Sigmoid colon (tissue), 6 donors: ENCODE measurements at regions not wholly inside any gene's neighbourhood (a gene's known extent, or its start where the extent isn't known, plus 50 kb on each side); places are given as distances from the start of the nearest gene placed in this dataset.

Source experiments
- DNase-seq: peaks from one replicate; pipeline ENCODE4 v3.0.0-alpha.2; 2019
- H3K27ac ChIP-seq, 4 donors: fragments of 200-600 bp; sonication (generic); one replicate each; pipeline ENCODE4 v1.5.1; 2016 to 2019; ENCODE audit warnings: mild to moderate bottlenecking in 1 of 4
- H3K27me3 ChIP-seq, 3 donors: fragments of 200-600 bp; sonication (generic); one replicate each; pipeline ENCODE4 v1.5.1; 2019; ENCODE audit warnings: mild to moderate bottlenecking in 1 of 3
- H3K36me3 ChIP-seq, 4 donors: fragments of 200-600 bp; sonication (generic); one replicate each; pipeline ENCODE4 v1.5.1; 2016 to 2019
- H3K4me1 ChIP-seq, 4 donors: fragments of 200-600 bp; sonication (generic); one replicate each; pipeline ENCODE4 v1.5.1; 2017 to 2019
- H3K4me3 ChIP-seq, 4 donors: fragments of 200-600 bp; sonication (generic); one replicate each; pipeline ENCODE4 v1.5.1; 2017 to 2019; ENCODE audit warnings: mild to moderate bottlenecking in 2 of 4, moderate library complexity in 1 of 4
- H3K9me3 ChIP-seq, 4 donors: fragments of 200-600 bp in 3 of 4; sonication (generic) in 3 of 4; one replicate each; pipeline versions ENCODE4 v1.5.1 to v1.6.1; 2013 to 2019
- CTCF ChIP-seq, 4 experiments: fragments of 450-650 bp in 3 of 4; fragments of 200-600 bp in 1 of 4; IDR thresholded peaks; one replicate each; pipeline ENCODE4 v1.5.1; 2016 to 2019; ENCODE audit warnings: antibody characterized with exemption in 4 of 4, mild to moderate bottlenecking in 3 of 4, moderate library complexity in 2 of 4
- EP300 ChIP-seq, 4 donors: sonication (generic); formaldehyde crosslinking; IDR thresholded peaks; one replicate each; pipeline ENCODE4 v1.6.1; 2017; ENCODE audit warnings: antibody characterized with exemption in 4 of 4
- POLR2A ChIP-seq, 2 donors: fragments of 450-650 bp; IDR thresholded peaks; one replicate each; pipeline ENCODE4 v1.6.1; 2016; ENCODE audit warnings: antibody characterized with exemption in 2 of 2, mild to moderate bottlenecking in 2 of 2, moderate library complexity in 2 of 2
- POLR2AphosphoS5 ChIP-seq, 4 donors: sonication (generic); formaldehyde crosslinking; IDR thresholded peaks; one replicate each; pipeline ENCODE4 v1.6.1; 2017; ENCODE audit warnings: antibody characterized with exemption in 4 of 4
- WGBS, 2 donors: extraction: QIAGEN DNeasy Blood & Tissue Kit; methylation state at CpG; one replicate each; pipeline ENCODE4 v1.1.7; 2013; 5-methylcytosine and 5-hydroxymethylcytosine counted together
- intact Hi-C: fragments of 100-400 bp; cut with DNase I; formaldehyde crosslinking; loops from one replicate; pipeline ENCODE4 v1.15.1; 2023
- donor health status: healthy with polysubstance abuse.
- donor health status: healthy.

DNA sequence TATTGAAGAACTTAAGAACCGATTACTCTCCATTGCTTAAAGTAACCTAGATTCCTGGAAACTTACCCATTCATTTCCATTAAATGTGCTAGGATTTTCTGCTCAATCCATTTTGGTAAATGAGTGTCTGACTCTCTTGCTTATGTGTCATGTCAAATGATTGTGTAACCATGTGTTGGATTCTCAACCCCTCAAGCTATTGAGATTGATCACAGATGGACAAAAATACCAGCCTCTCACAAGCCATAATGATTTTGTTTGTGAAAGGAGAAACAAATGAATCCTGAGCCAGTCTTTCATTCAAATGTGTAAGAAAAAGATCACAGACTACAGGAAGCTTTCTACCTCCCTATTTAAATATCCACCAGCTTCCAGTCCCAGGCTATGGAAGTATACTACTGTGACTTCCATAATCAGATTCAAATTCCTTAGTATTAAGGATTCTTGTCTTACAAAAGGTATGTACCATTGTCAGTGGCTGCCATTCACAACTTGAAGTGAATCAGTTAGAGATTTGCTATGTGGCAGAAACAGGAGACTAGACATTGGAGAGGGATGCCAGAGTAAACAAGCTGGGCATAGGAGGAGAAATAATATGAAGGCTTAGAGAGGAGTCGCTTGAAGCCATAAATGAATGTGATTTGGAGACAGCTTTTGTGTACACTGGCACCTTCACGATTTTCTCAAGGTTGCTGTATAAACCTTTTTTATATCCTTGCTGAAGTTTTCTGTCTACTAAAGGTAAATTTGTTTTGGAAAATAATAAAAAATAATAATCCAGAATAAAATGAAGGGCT is 498.5 kb upstream of the SETBP1 start:
- Histone ChIP-seq H3K36me3 (no peaks in the 10 kb centered on the region), H3K4me1 (no peaks in the 10 kb centered on the region), H3K27ac (no peak overlapping the region), H3K9me3 (no peaks in the 10 kb centered on the region), H3K4me3 (no peak overlapping the region), H3K27me3 (no peaks in the 10 kb centered on the region)
- TF ChIP-seq EP300 (IDR thresholded peaks at IDR 0.05) = no peak
- TF ChIP-seq CTCF (IDR thresholded peaks at IDR 0.05) = no peak
- no peak for TF ChIP-seq POLR2AphosphoS5 (IDR thresholded peaks at IDR 0.05)
- TF ChIP-seq POLR2A (IDR thresholded peaks at IDR 0.05) = no peak
- DNase-seq = no peak
- WGBS, 2 donors = 44 to 81% methylated on average over 3 of the region's 3 CpGs
- intact Hi-C loops = no loop called here

- Histone ChIP-seq H3K4me1 (no peaks in the 10 kb centered on the region), H3K4me3 (no peak overlapping the region), H3K27me3 (no peaks in the 10 kb centered on the region), H3K9me3 (no peaks in the 10 kb centered on the region), H3K27ac (no peak overlapping the region), H3K36me3 (no peaks in the 10 kb centered on the region)
- TF ChIP-seq POLR2AphosphoS5 (IDR thresholded peaks at IDR 0.05) = no peak
- TF ChIP-seq POLR2A (IDR thresholded peaks at IDR 0.05) = no peak
- TF ChIP-seq EP300 (IDR thresholded peaks at IDR 0.05) = no peak
- TF ChIP-seq CTCF (IDR thresholded peaks at IDR 0.05) = no peak
- WGBS, 2 donors = 82 to 93% methylated on average over 3 of the region's 3 CpGs
- intact Hi-C loops = no loop called here
- no peak for DNase-seq
Measured at GRCh38 chr18:44186001-44186400, 494.7 kb upstream of the SETBP1 start.

GRCh38 chr18:44187090-44187489 is 493.6 kb upstream of the SETBP1 start:
- Histone ChIP-seq H3K4me1 (no peaks in the 10 kb centered on the region), H3K27me3 (no peaks in the 10 kb centered on the region), H3K36me3 (no peaks in the 10 kb centered on the region), H3K27ac (no peak overlapping the region), H3K9me3 (no peaks in the 10 kb centered on the region), H3K4me3 (no peak overlapping the region)
- no peak for TF ChIP-seq POLR2A (IDR thresholded peaks at IDR 0.05)
- no peak for TF ChIP-seq EP300 (IDR thresholded peaks at IDR 0.05)
- no peak for TF ChIP-seq CTCF (IDR thresholded peaks at IDR 0.05)
- TF ChIP-seq POLR2AphosphoS5 (IDR thresholded peaks at IDR 0.05) = no peak
- intact Hi-C loops = no loop called here
- WGBS, 2 donors = 76 to 90% methylated on average over 2 of the region's 2 CpGs
- no peak for DNase-seq

DNA sequence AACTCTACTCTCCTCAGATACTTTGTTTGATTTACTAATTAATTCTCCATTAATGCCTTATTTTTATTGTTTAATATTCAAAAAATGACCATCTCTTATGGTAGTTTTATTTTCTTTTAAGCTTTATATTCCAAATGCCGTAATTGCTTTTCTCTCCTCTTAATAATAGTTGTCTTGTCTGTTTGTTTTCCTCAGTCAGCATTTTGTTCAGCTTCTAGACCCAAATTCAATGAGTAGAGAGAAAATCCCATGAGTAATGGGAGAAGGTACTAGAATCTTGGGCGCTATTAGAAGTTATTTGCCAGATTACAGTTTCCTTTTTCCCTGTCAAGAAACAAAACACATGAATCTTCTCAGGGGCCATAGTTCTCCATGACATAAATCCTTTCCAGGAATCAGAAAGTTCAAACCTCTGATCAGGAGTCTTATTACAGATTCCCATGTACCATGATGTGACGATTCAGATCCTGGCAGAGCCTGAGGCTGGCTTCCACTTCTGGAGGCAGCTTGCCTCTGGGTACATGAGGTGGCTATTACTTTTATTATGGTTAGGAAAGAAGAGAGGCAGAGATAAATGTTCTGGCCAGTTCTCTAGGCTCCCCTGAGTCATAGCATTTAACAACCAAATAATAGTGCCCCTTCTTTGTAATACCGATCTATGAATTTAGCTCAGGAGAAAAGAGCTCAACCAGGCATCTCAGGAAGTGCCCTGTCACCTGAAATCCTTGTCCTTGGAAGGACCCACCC is 485.1 kb upstream of the SETBP1 start:
- 90 to 94% methylated on average over 4 of the region's 4 CpGs for WGBS, 2 donors
- TF ChIP-seq POLR2AphosphoS5 (IDR thresholded peaks at IDR 0.05) = no peak
- no peak for TF ChIP-seq EP300 (IDR thresholded peaks at IDR 0.05)
- no peak for TF ChIP-seq POLR2A (IDR thresholded peaks at IDR 0.05)
- TF ChIP-seq CTCF (IDR thresholded peaks at IDR 0.05) = no peak

More for the DNA sequence above, 485.1 kb upstream of the SETBP1 start:
- Histone ChIP-seq H3K36me3 (no peaks in the 10 kb centered on the region), H3K9me3 (no peaks in the 10 kb centered on the region), H3K27ac (no peak overlapping the region), H3K27me3 (no peaks in the 10 kb centered on the region), H3K4me1 (no peaks in the 10 kb centered on the region), H3K4me3 (no peak overlapping the region)
- intact Hi-C loops = no loop called here
- no peak for DNase-seq
